ENCODE measurements at regions not wholly inside any gene's neighbourhood (a gene's known extent, or its start where the extent isn't known, plus 50 kb on each side); places are given as distances from the start of the nearest gene placed in this dataset.
"Not testable (repeated sequence)": the region's sequence is repeated elsewhere in the genome, so short reads cannot be mapped to it uniquely, and the experiment has no call there.

DNA sequence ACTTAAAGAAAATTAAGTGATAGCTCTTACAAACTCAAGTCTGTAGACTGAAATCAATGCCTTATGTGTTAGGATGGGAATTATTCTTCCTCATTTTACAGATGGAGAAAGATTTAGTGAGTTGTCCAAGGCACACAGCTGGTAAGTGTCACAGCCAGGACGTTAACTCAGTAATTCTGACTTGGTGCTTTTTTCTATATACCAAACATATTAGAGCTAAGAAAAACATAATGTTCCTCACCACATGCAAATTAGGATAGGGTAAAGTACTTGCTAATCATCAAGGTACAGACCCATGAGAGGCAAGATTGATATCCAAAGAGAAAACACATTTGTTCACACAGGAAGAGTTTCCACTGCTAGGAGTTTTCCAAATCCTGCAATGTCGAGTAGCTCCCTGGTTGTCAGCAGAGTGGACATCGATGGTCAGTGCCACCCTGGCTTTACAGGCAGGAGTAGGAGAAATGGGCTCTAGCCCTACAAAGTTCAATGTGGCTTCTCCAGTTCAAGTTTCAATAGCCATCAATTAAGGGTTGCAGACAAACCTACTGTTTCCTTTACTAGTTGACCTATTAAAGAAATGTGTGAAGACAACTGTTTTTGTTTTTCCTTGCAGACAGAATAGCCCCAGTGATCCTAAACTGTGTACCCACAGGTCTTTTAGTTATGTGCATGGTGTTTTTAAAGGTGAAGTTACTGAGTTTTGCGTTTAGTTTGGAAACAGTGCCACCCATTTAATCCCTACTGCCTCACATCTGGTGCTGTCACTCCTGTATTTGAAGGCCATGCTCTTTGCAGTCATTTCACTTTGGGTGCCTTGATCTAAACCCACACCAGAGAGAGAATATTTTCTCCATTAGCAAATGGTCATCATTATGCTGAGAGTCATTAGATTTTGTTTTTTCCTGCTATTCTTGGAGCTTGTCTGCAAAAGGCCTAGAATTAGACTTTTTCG, 460.8 kb upstream of the SMARCA2 start:
- Histone ChIP-seq H3K36me3 (ENCODE audit: control insufficient read depth, insufficient read depth, low read length, severe bottlenecking) (no peaks in the 10 kb centered on the region), H3K4me1 (ENCODE audit: control insufficient read depth, insufficient read depth, low read length) (no peaks in the 10 kb centered on the region), H3K9me3 (ENCODE audit: control insufficient read depth, low read length) (no peaks in the 10 kb centered on the region), H3K27me3 (replicated peaks; ENCODE audit: control insufficient read depth, insufficient read depth, low read length) (no peaks in the 10 kb centered on the region), H3K9ac (ENCODE audit: low read length) (no peak overlapping the region), H3K4me3 (ENCODE audit: low read length) (no peak overlapping the region)
- DNase-seq (ENCODE audit: low read depth) = no peak

DNA sequence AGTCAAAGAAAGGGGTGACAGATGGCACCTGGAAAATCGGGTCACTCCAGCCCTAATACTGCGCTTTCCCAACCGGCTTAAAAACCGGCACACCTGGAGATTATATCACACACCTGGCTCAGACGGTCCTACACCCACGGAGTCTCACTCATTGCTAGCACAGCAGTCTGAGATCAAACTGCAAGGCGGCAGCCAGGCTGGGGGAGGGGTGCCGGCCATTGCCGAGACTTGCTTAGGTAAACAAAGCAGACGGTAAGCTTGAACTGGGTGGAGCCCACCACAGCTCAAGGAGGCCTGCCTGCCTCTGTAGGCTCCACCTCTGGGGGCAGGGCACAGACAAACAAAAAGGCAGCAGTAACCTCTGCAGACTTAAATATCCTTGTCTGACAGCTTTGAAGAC, 456.5 kb upstream of the SMARCA2 start:
- not testable (repeated sequence) for H3K36me3 ChIP-seq (ENCODE audit: control insufficient read depth, insufficient read depth, low read length, severe bottlenecking); H3K9me3 ChIP-seq (ENCODE audit: control insufficient read depth, low read length); H3K4me1 ChIP-seq (ENCODE audit: control insufficient read depth, insufficient read depth, low read length); DNase-seq (ENCODE audit: low read depth); H3K4me3 ChIP-seq (ENCODE audit: low read length); H3K9ac ChIP-seq (ENCODE audit: low read length); H3K27me3 ChIP-seq (replicated peaks; ENCODE audit: control insufficient read depth, insufficient read depth, low read length)

- Histone ChIP-seq H3K27me3 (replicated peaks; ENCODE audit: control insufficient read depth, insufficient read depth, low read length) (no peaks in the 10 kb centered on the region), H3K9me3 (ENCODE audit: control insufficient read depth, low read length) (peaks cover 5% of the 10 kb centered on the region), H3K4me1 (ENCODE audit: control insufficient read depth, insufficient read depth, low read length) (no peaks in the 10 kb centered on the region), H3K36me3 (ENCODE audit: control insufficient read depth, insufficient read depth, low read length, severe bottlenecking) (no peaks in the 10 kb centered on the region), H3K9ac (ENCODE audit: low read length) (no peak overlapping the region), H3K4me3 (ENCODE audit: low read length) (no peak overlapping the region)
- no peak for DNase-seq (ENCODE audit: low read depth)
Measured at GRCh38 chr9:1575939-1576338, 439.2 kb upstream of the SMARCA2 start.

DNA sequence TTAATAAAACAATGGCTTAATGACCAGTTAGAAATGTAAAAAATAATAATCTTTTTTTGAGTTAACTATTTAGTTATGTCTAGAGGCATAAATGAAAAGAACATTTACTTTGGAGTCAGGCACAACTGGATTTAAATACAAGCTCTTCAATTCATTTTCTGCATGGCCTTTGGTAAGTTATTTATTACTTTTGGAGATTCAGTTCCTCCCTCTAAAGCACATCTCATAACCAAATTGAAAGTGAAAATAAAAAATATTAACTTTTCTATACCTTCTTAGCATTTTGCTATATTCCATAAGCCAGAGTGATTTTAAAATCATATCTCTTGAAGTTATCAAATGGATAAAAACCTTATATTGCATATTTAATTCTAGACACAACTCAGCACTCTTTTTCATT, 434.9 kb upstream of the SMARCA2 start:
- H3K4me3 ChIP-seq (ENCODE audit: low read length) = no peak overlapping the region
- H3K4me1 ChIP-seq (ENCODE audit: control insufficient read depth, insufficient read depth, low read length) = no peaks in the 10 kb centered on the region
- no peaks in the 10 kb centered on the region for H3K36me3 ChIP-seq (ENCODE audit: control insufficient read depth, insufficient read depth, low read length, severe bottlenecking)
- H3K27me3 ChIP-seq (replicated peaks; ENCODE audit: control insufficient read depth, insufficient read depth, low read length) = no peaks in the 10 kb centered on the region
- H3K9me3 ChIP-seq (ENCODE audit: control insufficient read depth, low read length) = peaks cover 2% of the 10 kb centered on the region
- H3K9ac ChIP-seq (ENCODE audit: low read length) = no peak overlapping the region
- DNase-seq (ENCODE audit: low read depth) = no peak

DNA sequence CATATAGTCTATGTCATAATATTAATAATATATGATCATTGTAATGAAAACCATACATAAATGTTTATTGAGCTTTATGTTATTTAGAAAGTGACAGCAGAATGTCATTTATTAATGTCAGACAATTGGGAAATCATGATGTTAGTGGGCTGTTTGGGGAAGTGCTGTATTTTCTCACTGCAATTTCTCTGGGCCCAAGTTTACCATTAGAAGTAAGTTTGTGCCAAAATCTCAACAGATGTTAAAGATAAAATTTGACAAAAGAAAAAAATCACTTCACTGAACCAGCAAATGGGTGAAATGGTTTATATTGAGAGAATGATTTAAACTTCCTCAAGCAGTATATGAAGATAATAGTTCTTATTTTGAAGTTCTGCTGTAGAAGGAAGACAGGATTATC, 433.2 kb upstream of the SMARCA2 start:
- no peak for DNase-seq (ENCODE audit: low read depth)
- no peaks in the 10 kb centered on the region for H3K9me3 ChIP-seq (ENCODE audit: control insufficient read depth, low read length)
- no peaks in the 10 kb centered on the region for H3K36me3 ChIP-seq (ENCODE audit: control insufficient read depth, insufficient read depth, low read length, severe bottlenecking)
- no peak overlapping the region for H3K4me3 ChIP-seq (ENCODE audit: low read length)
- no peak overlapping the region for H3K9ac ChIP-seq (ENCODE audit: low read length)
- no peaks in the 10 kb centered on the region for H3K4me1 ChIP-seq (ENCODE audit: control insufficient read depth, insufficient read depth, low read length)
- H3K27me3 ChIP-seq (replicated peaks; ENCODE audit: control insufficient read depth, insufficient read depth, low read length) = no peaks in the 10 kb centered on the region

DNA sequence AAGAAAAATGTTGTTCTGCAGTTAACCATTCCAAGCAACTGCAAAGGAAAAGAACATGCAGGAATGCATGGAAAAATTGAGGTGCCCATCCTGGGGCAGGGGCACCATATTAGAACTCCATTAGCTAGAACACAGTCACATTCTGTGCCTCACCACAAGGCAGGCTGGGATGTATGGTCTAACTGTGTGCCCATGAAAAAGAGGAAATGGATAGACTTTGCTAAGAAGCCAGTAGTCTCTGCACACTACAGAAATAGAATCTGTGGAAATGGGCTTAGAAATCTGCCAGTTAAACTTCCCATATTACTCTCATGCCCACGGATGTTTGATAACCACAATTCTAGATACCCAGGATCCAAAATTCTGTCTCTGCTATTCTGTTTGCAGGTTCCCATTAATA, 423.8 kb upstream of the SMARCA2 start:
- Histone ChIP-seq H3K36me3 (ENCODE audit: control insufficient read depth, insufficient read depth, low read length, severe bottlenecking) (no peaks in the 10 kb centered on the region), H3K27me3 (replicated peaks; ENCODE audit: control insufficient read depth, insufficient read depth, low read length) (no peaks in the 10 kb centered on the region), H3K9ac (ENCODE audit: low read length) (no peak overlapping the region), H3K9me3 (ENCODE audit: control insufficient read depth, low read length) (no peaks in the 10 kb centered on the region), H3K4me3 (ENCODE audit: low read length) (no peak overlapping the region), H3K4me1 (ENCODE audit: control insufficient read depth, insufficient read depth, low read length) (no peaks in the 10 kb centered on the region)
- no peak for DNase-seq (ENCODE audit: low read depth)

DNA sequence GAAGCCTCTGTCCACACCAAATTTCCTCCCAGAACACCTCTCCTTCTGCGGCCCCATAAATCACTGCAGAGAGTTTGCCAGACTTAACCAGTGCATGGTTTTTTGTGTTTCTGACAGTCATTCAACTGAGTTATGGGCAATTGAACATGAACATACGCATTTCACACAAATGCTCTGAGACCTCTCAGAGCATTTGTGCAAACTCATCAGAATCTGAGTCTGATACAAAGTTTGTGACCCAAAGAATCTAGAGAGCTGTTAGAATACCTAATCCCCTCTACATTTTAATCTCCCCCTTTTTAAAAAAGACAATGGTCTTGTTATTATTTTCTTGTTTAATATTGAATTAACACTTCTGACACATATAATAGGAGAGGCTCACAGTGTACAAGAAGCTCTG, 416.9 kb upstream of the SMARCA2 start:
- Histone ChIP-seq H3K9me3 (ENCODE audit: control insufficient read depth, low read length) (no peaks in the 10 kb centered on the region), H3K27me3 (replicated peaks; ENCODE audit: control insufficient read depth, insufficient read depth, low read length) (no peaks in the 10 kb centered on the region), H3K9ac (ENCODE audit: low read length) (no peak overlapping the region), H3K4me1 (ENCODE audit: control insufficient read depth, insufficient read depth, low read length) (peaks cover 13% of the 10 kb centered on the region), H3K36me3 (ENCODE audit: control insufficient read depth, insufficient read depth, low read length, severe bottlenecking) (no peaks in the 10 kb centered on the region), H3K4me3 (ENCODE audit: low read length) (no peak overlapping the region)
- DNase-seq (ENCODE audit: low read depth) = no peak

DNA sequence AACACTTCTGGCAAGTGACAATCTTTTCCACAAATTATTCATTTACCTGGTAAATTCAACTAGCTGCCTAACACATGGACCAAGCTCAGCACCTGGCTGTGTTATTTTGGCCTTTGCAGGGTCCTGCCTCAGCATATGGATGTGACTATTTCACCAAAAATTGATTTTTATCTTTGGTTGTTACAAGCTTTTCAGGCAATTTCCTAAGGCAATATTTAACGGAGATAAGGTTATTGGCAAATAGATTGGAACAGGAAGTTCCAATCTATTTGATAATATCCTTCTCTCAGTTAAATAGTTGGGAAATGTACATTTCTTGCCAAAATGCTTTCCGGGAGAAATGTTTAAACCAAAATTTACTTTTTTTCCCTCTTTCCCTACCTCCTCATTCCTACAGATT, 415.2 kb upstream of the SMARCA2 start:
- no peaks in the 10 kb centered on the region for H3K36me3 ChIP-seq (ENCODE audit: control insufficient read depth, insufficient read depth, low read length, severe bottlenecking)

GRCh38 chr9:1604942-1605560, 410.1 kb upstream of the SMARCA2 start:
- H3K27me3 ChIP-seq (replicated peaks; ENCODE audit: control insufficient read depth, insufficient read depth, low read length) = no peaks in the 10 kb centered on the region
- DNase-seq (ENCODE audit: low read depth) = no peak

More for the DNA sequence above, 415.2 kb upstream of the SMARCA2 start:
- H3K9me3 ChIP-seq (ENCODE audit: control insufficient read depth, low read length) = no peaks in the 10 kb centered on the region
- no peaks in the 10 kb centered on the region for H3K27me3 ChIP-seq (replicated peaks; ENCODE audit: control insufficient read depth, insufficient read depth, low read length)
- no peak overlapping the region for H3K4me3 ChIP-seq (ENCODE audit: low read length)
- DNase-seq (ENCODE audit: low read depth) = no peak
- H3K4me1 ChIP-seq (ENCODE audit: control insufficient read depth, insufficient read depth, low read length) = peaks cover 13% of the 10 kb centered on the region
- H3K9ac ChIP-seq (ENCODE audit: low read length) = no peak overlapping the region

DNA sequence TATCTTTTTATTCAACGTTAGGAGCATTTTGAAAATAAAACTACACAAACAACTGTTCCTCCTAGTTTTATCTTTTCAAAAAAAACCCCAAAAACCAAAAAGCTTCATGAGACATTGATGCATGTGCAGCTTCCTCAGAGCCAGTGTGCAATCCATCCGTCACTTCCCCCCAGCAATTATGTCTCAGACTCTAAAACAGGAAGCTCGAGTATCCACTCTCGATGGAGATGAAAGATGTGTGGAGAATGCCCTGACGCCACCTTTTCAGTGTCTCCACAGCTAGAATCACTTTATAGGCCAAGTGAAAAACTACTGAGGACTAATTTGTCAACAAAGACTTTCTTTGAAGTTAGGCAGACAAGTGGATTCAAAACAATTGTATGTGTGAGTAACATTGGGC, 408.9 kb upstream of the SMARCA2 start:
- Histone ChIP-seq H3K9me3 (ENCODE audit: control insufficient read depth, low read length) (no peaks in the 10 kb centered on the region), H3K9ac (ENCODE audit: low read length) (no peak overlapping the region), H3K4me3 (ENCODE audit: low read length) (no peak overlapping the region), H3K27me3 (replicated peaks; ENCODE audit: control insufficient read depth, insufficient read depth, low read length) (no peaks in the 10 kb centered on the region), H3K4me1 (ENCODE audit: control insufficient read depth, insufficient read depth, low read length) (no peaks in the 10 kb centered on the region), H3K36me3 (ENCODE audit: control insufficient read depth, insufficient read depth, low read length, severe bottlenecking) (no peaks in the 10 kb centered on the region)
- no peak for DNase-seq (ENCODE audit: low read depth)

More at GRCh38 chr9:1604942-1605560, 410.1 kb upstream of the SMARCA2 start:
- no peaks in the 10 kb centered on the region for H3K36me3 ChIP-seq (ENCODE audit: control insufficient read depth, insufficient read depth, low read length, severe bottlenecking)
- H3K4me3 ChIP-seq (ENCODE audit: low read length) = no peak overlapping the region
- H3K9ac ChIP-seq (ENCODE audit: low read length) = no peak overlapping the region
- no peaks in the 10 kb centered on the region for H3K9me3 ChIP-seq (ENCODE audit: control insufficient read depth, low read length)
- H3K4me1 ChIP-seq (ENCODE audit: control insufficient read depth, insufficient read depth, low read length) = peaks cover 6% of the 10 kb centered on the region

DNA sequence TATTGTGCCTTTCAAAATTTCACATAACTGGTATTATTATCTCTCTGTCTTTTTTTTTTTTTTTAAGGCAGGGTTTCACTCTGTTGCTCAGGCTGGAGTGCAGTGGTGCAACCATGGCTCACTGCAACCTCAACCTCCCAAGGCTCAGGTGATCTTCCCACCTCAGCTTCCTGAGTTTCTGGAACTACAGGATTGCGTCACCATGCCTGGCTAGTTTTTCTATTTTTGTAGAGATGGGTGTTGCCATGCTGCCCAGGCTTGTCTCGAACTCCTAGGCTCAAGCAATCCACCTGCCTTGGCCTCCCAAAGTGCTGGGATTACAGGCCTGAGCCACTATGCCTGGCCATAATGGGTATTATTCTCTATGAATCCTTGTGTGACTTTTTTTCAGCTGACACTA, 402.3 kb upstream of the SMARCA2 start:
- Histone ChIP-seq H3K36me3 (ENCODE audit: control insufficient read depth, insufficient read depth, low read length, severe bottlenecking) (no peaks in the 10 kb centered on the region), H3K9ac (ENCODE audit: low read length) (no peak overlapping the region), H3K4me1 (ENCODE audit: control insufficient read depth, insufficient read depth, low read length) (no peaks in the 10 kb centered on the region), H3K9me3 (ENCODE audit: control insufficient read depth, low read length) (peaks cover 14% of the 10 kb centered on the region), H3K27me3 (replicated peaks; ENCODE audit: control insufficient read depth, insufficient read depth, low read length) (no peaks in the 10 kb centered on the region), H3K4me3 (ENCODE audit: low read length) (no peak overlapping the region)
- no peak for DNase-seq (ENCODE audit: low read depth)

Measured in adipocyte (in vitro differentiated cells).